ENCODE measurements at regions not wholly inside any gene's neighbourhood (a gene's known extent, or its start where the extent isn't known, plus 50 kb on each side); places are given as distances from the start of the nearest gene placed in this dataset.

- no peak overlapping the region for H3K56ac ChIP-seq (replicated peaks; ENCODE audit: insufficient read length, low read depth, low read length)
- no peak overlapping the region for H3K4me2 ChIP-seq (ENCODE audit: insufficient read depth in 1 of 2, low read depth in 2 of 2, low read length in 2 of 2)
- H3K23ac ChIP-seq (ENCODE audit: insufficient read length), result no peak overlapping the region
- H3K18ac ChIP-seq (ENCODE audit: extremely low read depth, low read length), result no peak overlapping the region
- no peak overlapping the region for H3K4me3 ChIP-seq (ENCODE audit: extremely low read depth in 1 of 4, insufficient read depth in 2 of 4, low read depth in 3 of 4, low read length in 4 of 4)
- no peaks in the 10 kb centered on the region for H4K20me1 ChIP-seq (replicated peaks in 1 of 2; ENCODE audit: control insufficient read depth in 1 of 2, insufficient read depth in 2 of 2, low read length in 2 of 2)
- no peak overlapping the region for H2BK5ac ChIP-seq (ENCODE audit: low read depth, low read length)
- no peaks in the 10 kb centered on the region for H3K4me1 ChIP-seq (replicated peaks in 1 of 4; ENCODE audit: control insufficient read depth in 3 of 4, insufficient read depth in 4 of 4, low read length in 3 of 4)
- no peak overlapping the region for H2AFZ ChIP-seq (ENCODE audit: low read length)
- no peak overlapping the region for H4K8ac ChIP-seq (ENCODE audit: extremely low read depth, insufficient read depth, low read length)
- no peak overlapping the region for H2BK120ac ChIP-seq (replicated peaks; ENCODE audit: low read depth, low read length)
- TF ChIP-seq ASH2L (IDR thresholded peaks at IDR 0.05; ENCODE audit: low read length) (no peak), JUND (IDR thresholded peaks at IDR 0.05; ENCODE audit: low read length) (no peak), SP1 (IDR thresholded peaks at IDR 0.05; ENCODE audit: low read depth, low read length) (no peak), TCF12 (IDR thresholded peaks at IDR 0.05; ENCODE audit: low read depth, low read length) (no peak), TAF7 (optimal IDR thresholded peaks at IDR 0.05; ENCODE audit: borderline replicate concordance, low read depth, low read length) (no peak), TBP (IDR thresholded peaks at IDR 0.05; ENCODE audit: low read depth, low read length) (no peak), SUZ12 (IDR thresholded peaks at IDR 0.05; ENCODE audit: low read length) (no peak), CEBPB (IDR thresholded peaks at IDR 0.05; ENCODE audit: low read depth, low read length) (no peak), SRF (IDR thresholded peaks at IDR 0.05; ENCODE audit: low read depth, low read length) (no peak)
- FAIRE-seq, result no peak
- no peaks in the 10 kb centered on the region for H3K36me3 ChIP-seq (ENCODE audit: control insufficient read depth in 2 of 4, insufficient read depth in 4 of 4, low read length in 3 of 4)
- ChIA-PET POLR2A (ENCODE audit: partially characterized antibody) (no interaction called here), CTCF (ENCODE audit: partially characterized antibody) (interaction anchor here (0.8 kb wide), 2 partner anchors 8 to 126 kb away, joined by 3 to 4 read pairs; no protein-coding TSS in a partner anchor)
- H3K14ac ChIP-seq (ENCODE audit: insufficient read length), result no peak overlapping the region
- no peak overlapping the region for H4K91ac ChIP-seq (replicated peaks; ENCODE audit: insufficient read length, low read length)
- H2BK20ac ChIP-seq (ENCODE audit: low read length), result no peak overlapping the region
- H3K9me3 ChIP-seq (ENCODE audit: insufficient read depth in 2 of 2, low read depth in 1 of 2, low read length in 1 of 2), result no peaks in the 10 kb centered on the region
- no peak overlapping the region for H4K5ac ChIP-seq (ENCODE audit: insufficient read length, low read depth, low read length)
- H3K23me2 ChIP-seq (ENCODE audit: low read depth, low read length), result no peaks in the 10 kb centered on the region
- H3K4ac ChIP-seq (replicated peaks; ENCODE audit: insufficient read length, low read depth, low read length), result no peak overlapping the region
- H3K27me3 ChIP-seq (replicated peaks in 1 of 4; ENCODE audit: control insufficient read depth in 3 of 4, extremely low read depth in 1 of 4, insufficient read depth in 3 of 4, low read length in 3 of 4), result no peaks in the 10 kb centered on the region
- no peak overlapping the region for H2BK12ac ChIP-seq (ENCODE audit: low read depth, low read length)
- no peaks in the 10 kb centered on the region for H3K79me2 ChIP-seq (ENCODE audit: control insufficient read depth in 1 of 2, insufficient read depth in 2 of 2, low read length in 2 of 2)
- H3K79me1 ChIP-seq (ENCODE audit: low read depth, low read length), result no peaks in the 10 kb centered on the region
- H2AK5ac ChIP-seq (ENCODE audit: low read depth, low read length), result no peak overlapping the region
- H2BK15ac ChIP-seq (ENCODE audit: low read length), result no peak overlapping the region
- no peak for DNase-seq (ENCODE audit: low read depth in 1 of 2, low spot score in 2 of 2)
- no peak overlapping the region for H3K27ac ChIP-seq (ENCODE audit: low read depth, low read length)
- H3K9ac ChIP-seq (replicated peaks in 1 of 4; ENCODE audit: extremely low read depth in 1 of 4, low read depth in 3 of 4, low read length in 3 of 4), result no peak overlapping the region
Observed at GRCh38 chr1:219330001-219330400, 156.3 kb downstream of the LYPLAL1 start.
